Prostate gland (tissue), 2 donors: ENCODE measurements at regions not wholly inside any gene's neighbourhood (a gene's known extent, or its start where the extent isn't known, plus 50 kb on each side); places are given as distances from the start of the nearest gene placed in this dataset.

Experiments used
- CTCF ChIP-seq, 4 experiments: fragments of 200-600 bp in 2 of 4; fragments of 450-650 bp in 2 of 4; sonication (generic) in 2 of 4; IDR thresholded peaks; 1 replicate in 3 of 4; 2 replicates in 1 of 4; pipeline ENCODE4 v1.5.1; 2016 to 2019; ENCODE audit warnings: antibody characterized with exemption in 4 of 4, mild to moderate bottlenecking in 2 of 4, moderate library complexity in 2 of 4
- POLR2AphosphoS5 ChIP-seq: sonication (generic); formaldehyde crosslinking; IDR thresholded peaks from one replicate; pipeline ENCODE4 v1.6.1; 2017; ENCODE audit warnings: antibody characterized with exemption

GRCh38 chr9:2356041-2356790 lies 265.4 kb upstream of the VLDLR start:
- TF ChIP-seq CTCF (IDR thresholded peaks at IDR 0.05), result no peak
- TF ChIP-seq POLR2AphosphoS5, result no peak
